ENCODE measurements at regions not wholly inside any gene's neighbourhood (a gene's known extent, or its start where the extent isn't known, plus 50 kb on each side); places are given as distances from the start of the nearest gene placed in this dataset.
"Not testable (repeated sequence)": the region's sequence is repeated elsewhere in the genome, so short reads cannot be mapped to it uniquely, and the experiment has no call there.

GRCh38 chr3:153642576-153642975 is 478.6 kb upstream of the ARHGEF26 start:
- not testable (repeated sequence) for TF ChIP-seq POLR2AphosphoS5 (IDR thresholded peaks at IDR 0.05; ENCODE audit: low read depth, low read length); TAF1 (IDR thresholded peaks at IDR 0.05; ENCODE audit: borderline replicate concordance, low read depth, low read length); POLR2A (IDR thresholded peaks at IDR 0.05; ENCODE audit: low read depth, low read length)
